GM12878 (cell line): ENCODE measurements at regions not wholly inside any gene's neighbourhood (a gene's known extent, or its start where the extent isn't known, plus 50 kb on each side); places are given as distances from the start of the nearest gene placed in this dataset.

ENCODE experiments used
- ASH2L ChIP-seq: fragments of 300-600, 200-600 bp; sonication (generic); IDR thresholded peaks from 2 replicates; pipeline ENCODE4 v1.6.1; 2017; ENCODE audit warnings: low read depth, mild to moderate bottlenecking, borderline replicate concordance
- BACH1 ChIP-seq: fragments of 450-650 bp; IDR thresholded peaks from 2 replicates; pipeline ENCODE4 v1.6.1; 2017; ENCODE audit warnings: mild to moderate bottlenecking, borderline replicate concordance
- CREB1 ChIP-seq: IDR thresholded peaks from 2 replicates; pipeline ENCODE4 v1.6.1; 2012; ENCODE audit warnings: low read depth, mild to moderate bottlenecking, inconsistent platforms
- EGR1 ChIP-seq, 2 experiments: IDR thresholded peaks; 1 replicate in 1 of 2; 2 replicates in 1 of 2; pipeline ENCODE4 v1.6.1; 2011 to 2012; ENCODE audit warnings: low read depth in 2 of 2, low read length in 2 of 2, borderline replicate concordance in 1 of 2, mild to moderate bottlenecking in 1 of 2, moderate library complexity in 1 of 2
- ETV6 ChIP-seq, 2 experiments: fragments of 450-650 bp in 1 of 2; IDR thresholded peaks in 1 of 2; conservative IDR thresholded peaks in 1 of 2; 2 replicates each; pipeline ENCODE4 v1.6.1; 2014; ENCODE audit warnings: antibody characterized with exemption in 1 of 2, borderline replicate concordance in 1 of 2, low read depth in 1 of 2, mild to moderate bottlenecking in 1 of 2, moderate library complexity in 1 of 2
- EZH2 ChIP-seq: IDR thresholded peaks from 2 replicates; pipeline ENCODE4 v1.6.1; 2012; ENCODE audit warnings: low read depth, mild to moderate bottlenecking, control low read depth, inconsistent platforms, low read length, borderline replicate concordance; ENCODE audit not compliant: control insufficient read depth
- JUNB ChIP-seq: IDR thresholded peaks from 2 replicates; pipeline ENCODE4 v1.6.1; 2016; ENCODE audit warnings: antibody characterized with exemption, mild to moderate bottlenecking
- SIX5 ChIP-seq: IDR thresholded peaks from 2 replicates; pipeline ENCODE4 v1.6.1; 2011; ENCODE audit warnings: mild to moderate bottlenecking, low read depth, low read length, moderate library complexity; ENCODE audit not compliant: severe bottlenecking
- SPI1 ChIP-seq: IDR thresholded peaks from 2 replicates; pipeline ENCODE4 v1.6.1; 2011; ENCODE audit warnings: low read depth, mild to moderate bottlenecking, low read length, moderate library complexity, borderline replicate concordance; ENCODE audit not compliant: insufficient read depth
- SRF ChIP-seq, 2 experiments: IDR thresholded peaks; 2 replicates each; pipeline ENCODE4 v1.6.1; 2011; ENCODE audit warnings: low read depth in 2 of 2, low read length in 2 of 2, mild to moderate bottlenecking in 1 of 2, moderate library complexity in 1 of 2
- TF ChIP-seq, protein P1 (sequence below): IDR thresholded peaks from 2 replicates; pipeline ENCODE4 v1.6.1; 2011; ENCODE audit warnings: low read depth, mild to moderate bottlenecking, low read length, moderate library complexity, borderline replicate concordance; ENCODE audit errors: extremely low read depth
- TF ChIP-seq, protein P2 (sequence below), 3 experiments: IDR thresholded peaks in 2 of 3; conservative IDR thresholded peaks in 1 of 3; 2 replicates each; pipeline ENCODE4 v1.5.1; 2011; ENCODE audit warnings: low read depth in 3 of 3, low read length in 3 of 3, mild to moderate bottlenecking in 3 of 3, control low read depth in 2 of 3, moderate library complexity in 2 of 3, inconsistent platforms in 1 of 3, mixed read lengths in 1 of 3; ENCODE audit not compliant: control insufficient read depth in 2 of 3, insufficient read depth in 1 of 3; ENCODE audit errors: extremely low read depth in 1 of 3
- TF ChIP-seq, protein P3 (sequence below): IDR thresholded peaks from 2 replicates; pipeline ENCODE4 v1.6.1; 2012; ENCODE audit warnings: low read length, inconsistent platforms

DNA sequence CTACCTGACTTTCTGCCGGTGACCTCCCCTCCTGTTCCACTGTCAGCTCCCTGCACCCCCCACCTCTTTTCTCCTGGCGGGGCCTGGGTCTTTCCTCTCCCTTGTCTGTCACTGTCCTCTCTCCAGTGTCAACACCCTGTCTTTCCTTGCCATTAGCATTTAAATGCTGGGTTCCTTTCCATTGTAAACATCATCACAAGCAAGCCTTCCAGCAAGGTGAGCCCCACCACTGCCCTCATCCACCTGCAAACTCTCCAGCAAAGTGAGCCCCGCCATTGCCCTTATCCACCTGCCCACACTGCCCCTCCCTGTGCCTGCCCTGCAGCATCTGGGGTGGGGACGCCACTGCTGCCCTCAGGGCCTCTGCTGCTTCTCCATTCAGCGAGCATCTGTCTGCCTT is 195.0 kb downstream of the ENGASE start:
- TF ChIP-seq, protein P1, sequence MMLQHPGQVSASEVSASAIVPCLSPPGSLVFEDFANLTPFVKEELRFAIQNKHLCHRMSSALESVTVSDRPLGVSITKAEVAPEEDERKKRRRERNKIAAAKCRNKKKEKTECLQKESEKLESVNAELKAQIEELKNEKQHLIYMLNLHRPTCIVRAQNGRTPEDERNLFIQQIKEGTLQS, result no peak
- TF ChIP-seq, protein P2, sequence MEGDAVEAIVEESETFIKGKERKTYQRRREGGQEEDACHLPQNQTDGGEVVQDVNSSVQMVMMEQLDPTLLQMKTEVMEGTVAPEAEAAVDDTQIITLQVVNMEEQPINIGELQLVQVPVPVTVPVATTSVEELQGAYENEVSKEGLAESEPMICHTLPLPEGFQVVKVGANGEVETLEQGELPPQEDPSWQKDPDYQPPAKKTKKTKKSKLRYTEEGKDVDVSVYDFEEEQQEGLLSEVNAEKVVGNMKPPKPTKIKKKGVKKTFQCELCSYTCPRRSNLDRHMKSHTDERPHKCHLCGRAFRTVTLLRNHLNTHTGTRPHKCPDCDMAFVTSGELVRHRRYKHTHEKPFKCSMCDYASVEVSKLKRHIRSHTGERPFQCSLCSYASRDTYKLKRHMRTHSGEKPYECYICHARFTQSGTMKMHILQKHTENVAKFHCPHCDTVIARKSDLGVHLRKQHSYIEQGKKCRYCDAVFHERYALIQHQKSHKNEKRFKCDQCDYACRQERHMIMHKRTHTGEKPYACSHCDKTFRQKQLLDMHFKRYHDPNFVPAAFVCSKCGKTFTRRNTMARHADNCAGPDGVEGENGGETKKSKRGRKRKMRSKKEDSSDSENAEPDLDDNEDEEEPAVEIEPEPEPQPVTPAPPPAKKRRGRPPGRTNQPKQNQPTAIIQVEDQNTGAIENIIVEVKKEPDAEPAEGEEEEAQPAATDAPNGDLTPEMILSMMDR (IDR thresholded peaks at IDR 0.05 in 2 of 3, conservative IDR thresholded peaks at IDR 0.05 in 1 of 3; ENCODE audit: control insufficient read depth in 2 of 3, extremely low read depth in 1 of 3, insufficient read depth in 1 of 3, low read depth in 3 of 3, low read length in 3 of 3), result no peak
- TF ChIP-seq, protein P3, sequence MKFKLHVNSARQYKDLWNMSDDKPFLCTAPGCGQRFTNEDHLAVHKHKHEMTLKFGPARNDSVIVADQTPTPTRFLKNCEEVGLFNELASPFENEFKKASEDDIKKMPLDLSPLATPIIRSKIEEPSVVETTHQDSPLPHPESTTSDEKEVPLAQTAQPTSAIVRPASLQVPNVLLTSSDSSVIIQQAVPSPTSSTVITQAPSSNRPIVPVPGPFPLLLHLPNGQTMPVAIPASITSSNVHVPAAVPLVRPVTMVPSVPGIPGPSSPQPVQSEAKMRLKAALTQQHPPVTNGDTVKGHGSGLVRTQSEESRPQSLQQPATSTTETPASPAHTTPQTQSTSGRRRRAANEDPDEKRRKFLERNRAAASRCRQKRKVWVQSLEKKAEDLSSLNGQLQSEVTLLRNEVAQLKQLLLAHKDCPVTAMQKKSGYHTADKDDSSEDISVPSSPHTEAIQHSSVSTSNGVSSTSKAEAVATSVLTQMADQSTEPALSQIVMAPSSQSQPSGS, result no peak
- TF ChIP-seq SRF (IDR thresholded peaks at IDR 0.05; ENCODE audit: low read depth in 2 of 2, low read length in 2 of 2), result no peak
- TF ChIP-seq ASH2L, result no peak
- no peak for TF ChIP-seq EZH2
- no peak for TF ChIP-seq JUNB
- TF ChIP-seq BACH1, result no peak
- TF ChIP-seq CREB1, result no peak
- no peak for TF ChIP-seq ETV6 (conservative IDR thresholded peaks at IDR 0.05 in 1 of 2, IDR thresholded peaks at IDR 0.05 in 1 of 2; ENCODE audit: borderline replicate concordance in 1 of 2, low read depth in 1 of 2)
- no peak for TF ChIP-seq SIX5
- no peak for TF ChIP-seq SPI1
- no peak for TF ChIP-seq EGR1 (IDR thresholded peaks at IDR 0.05; ENCODE audit: borderline replicate concordance in 1 of 2, low read depth in 2 of 2, low read length in 2 of 2)
